Left ventricle myocardium inferior (tissue), 1 donor: ENCODE measurements at regions not wholly inside any gene's neighbourhood (a gene's known extent, or its start where the extent isn't known, plus 50 kb on each side); places are given as distances from the start of the nearest gene placed in this dataset.

Source experiments
- DNase-seq: peaks from one replicate; pipeline ENCODE4 v3.0.0-alpha.2; 2020
- H3K27ac ChIP-seq: fragments of 200-600 bp; replicated peaks from 2 replicates; pipeline ENCODE4 v1.8.0; 2021
- H3K27me3 ChIP-seq: fragments of 200-600 bp; 2 replicates; pipeline ENCODE4 v1.8.0; 2021; ENCODE audit warnings: low read depth
- H3K36me3 ChIP-seq: fragments of 200-600 bp; 2 replicates; pipeline ENCODE4 v1.8.0; 2021
- H3K4me1 ChIP-seq: fragments of 200-600 bp; 2 replicates; pipeline ENCODE4 v1.8.0; 2021
- H3K4me3 ChIP-seq: fragments of 200-600 bp; 2 replicates; pipeline ENCODE4 v1.8.0; 2021; ENCODE audit warnings: mild to moderate bottlenecking, moderate library complexity
- H3K9me3 ChIP-seq: fragments of 200-600 bp; replicated peaks from 2 replicates; pipeline ENCODE4 v1.8.0; 2021
- CTCF ChIP-seq: fragments of 200-600 bp; IDR thresholded peaks from 2 replicates; pipeline ENCODE4 v1.8.0; 2021; ENCODE audit warnings: antibody characterized with exemption, mild to moderate bottlenecking, borderline replicate concordance
- intact Hi-C: fragments of 100-400 bp; cut with micrococcal nuclease; formaldehyde crosslinking; loops from one replicate; pipeline ENCODE4 v1.11.0; 2022
- donor health status: DM: no; HTN: yes; CAD: no; lungs with severe emphysema.

DNA sequence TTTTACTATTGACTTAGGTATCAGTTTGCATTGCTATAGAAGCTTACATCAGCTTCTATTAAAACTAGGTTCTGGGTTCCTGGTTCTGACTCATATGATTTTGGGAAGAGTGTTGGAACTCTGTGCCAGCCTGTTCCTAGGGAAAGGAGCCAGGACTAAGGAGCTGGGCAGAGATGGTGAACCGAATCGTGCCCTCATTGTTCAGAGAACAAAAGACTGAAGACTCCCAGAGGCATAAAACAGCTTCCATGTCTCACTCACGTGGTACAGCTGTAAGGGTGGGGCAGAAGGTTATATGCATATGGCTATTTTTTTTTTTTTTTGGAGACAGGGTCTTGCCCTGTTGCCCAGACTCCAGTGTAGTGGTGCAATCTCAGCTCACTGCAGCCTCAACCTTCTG lies 89.1 kb upstream of the THBS2 start:
- Histone ChIP-seq H3K36me3 (no peaks in the 10 kb centered on the region), H3K27me3 (peaks cover 33% of the 10 kb centered on the region), H3K9me3 (no peaks in the 10 kb centered on the region), H3K4me3 (no peak overlapping the region), H3K27ac (no peak overlapping the region), H3K4me1 (no peaks in the 10 kb centered on the region)
- no peak for DNase-seq
- TF ChIP-seq CTCF: no peak
- intact Hi-C loops: no loop called here

GRCh38 chr6:169341706-169342105 lies 88.1 kb upstream of the THBS2 start:
- no peak for TF ChIP-seq CTCF
- H3K27ac ChIP-seq: no peak overlapping the region
- H3K9me3 ChIP-seq: no peaks in the 10 kb centered on the region
- no peak overlapping the region for H3K4me3 ChIP-seq
- H3K27me3 ChIP-seq: peaks cover 33% of the 10 kb centered on the region
- no peaks in the 10 kb centered on the region for H3K4me1 ChIP-seq
- intact Hi-C loops: no loop called here
- no peak for DNase-seq
- H3K36me3 ChIP-seq: no peaks in the 10 kb centered on the region

DNA sequence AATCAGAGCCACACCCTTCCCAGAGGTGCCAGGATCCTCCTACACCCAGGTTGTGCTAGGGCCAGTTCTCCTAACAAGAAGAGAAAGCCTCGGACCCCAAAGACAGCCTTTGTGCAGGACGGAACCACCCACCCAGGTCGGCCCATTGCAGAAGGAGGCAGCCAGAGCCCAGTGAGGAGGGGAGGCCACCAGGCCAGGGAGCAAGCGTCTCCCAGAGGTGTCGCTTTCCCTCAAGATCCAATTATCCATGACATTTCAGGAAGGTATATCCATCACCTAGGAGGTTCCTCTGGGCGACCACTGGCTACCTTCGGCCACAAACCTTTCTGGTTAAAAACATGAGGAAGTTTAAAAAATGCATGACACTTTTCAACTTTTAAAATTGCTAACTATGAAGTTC lies 87.4 kb upstream of the THBS2 start:
- intact Hi-C loops: no loop called here
- no peaks in the 10 kb centered on the region for H3K9me3 ChIP-seq
- no peak for DNase-seq
- H3K36me3 ChIP-seq: no peaks in the 10 kb centered on the region
- H3K4me3 ChIP-seq: no peak overlapping the region
- H3K27me3 ChIP-seq: peaks cover 32% of the 10 kb centered on the region
- H3K27ac ChIP-seq: no peak overlapping the region
- H3K4me1 ChIP-seq: no peaks in the 10 kb centered on the region
- TF ChIP-seq CTCF: no peak

GRCh38 chr6:169340395-169340794 lies 86.7 kb upstream of the THBS2 start:
- H3K4me1 ChIP-seq: no peaks in the 10 kb centered on the region
- TF ChIP-seq CTCF: no peak
- no peak overlapping the region for H3K27ac ChIP-seq
- H3K9me3 ChIP-seq: no peaks in the 10 kb centered on the region
- no peak for DNase-seq
- no peak overlapping the region for H3K4me3 ChIP-seq
- H3K27me3 ChIP-seq: peaks cover 25% of the 10 kb centered on the region
- H3K36me3 ChIP-seq: no peaks in the 10 kb centered on the region
- intact Hi-C loops: no loop called here

DNA sequence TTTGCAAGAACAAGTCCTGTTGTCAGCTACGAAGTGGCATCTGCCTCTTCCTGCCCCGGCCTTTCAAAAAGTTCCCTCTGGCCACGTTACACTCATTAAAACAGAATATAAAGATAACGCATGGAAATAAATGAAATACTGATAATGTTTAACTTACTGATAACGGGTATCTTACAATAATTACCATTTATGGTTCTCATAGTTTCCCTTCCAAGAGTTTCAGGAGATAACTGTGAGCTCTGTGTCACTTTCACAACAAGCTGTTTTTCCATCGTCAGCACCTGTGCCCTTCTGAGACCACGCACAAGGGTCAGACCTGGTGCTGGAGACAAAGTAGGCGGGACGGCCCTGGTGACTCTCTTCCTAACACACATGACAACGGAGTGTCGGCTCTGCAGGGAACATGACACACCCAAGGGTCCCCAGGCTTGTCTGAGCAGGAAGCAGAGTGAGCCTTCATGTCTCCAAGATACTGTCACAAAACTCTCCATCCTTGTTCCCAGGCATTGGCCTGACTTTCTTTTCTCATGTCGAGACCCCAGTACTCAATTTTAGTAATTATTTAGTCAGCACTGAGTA lies 86.2 kb upstream of the THBS2 start:
- no peak for TF ChIP-seq CTCF
- no peaks in the 10 kb centered on the region for H3K4me1 ChIP-seq

More for the DNA sequence above, 86.2 kb upstream of the THBS2 start:
- intact Hi-C loops: no loop called here
- H3K9me3 ChIP-seq: no peaks in the 10 kb centered on the region
- H3K27me3 ChIP-seq: peaks cover 25% of the 10 kb centered on the region
- H3K27ac ChIP-seq: no peak overlapping the region
- DNase-seq: no peak
- H3K4me3 ChIP-seq: no peak overlapping the region
- no peaks in the 10 kb centered on the region for H3K36me3 ChIP-seq
